ENCODE measurements at regions not wholly inside any gene's neighbourhood (a gene's known extent, or its start where the extent isn't known, plus 50 kb on each side); places are given as distances from the start of the nearest gene placed in this dataset.

GRCh38 chr3:13715961-13716360 lies 163.9 kb downstream of the WNT7A start:
- no peak for DNase-seq (ENCODE audit: low read depth)
- no peak overlapping the region for H3K4me3 ChIP-seq (ENCODE audit: low read depth, low read length)
- TF ChIP-seq, protein P1, sequence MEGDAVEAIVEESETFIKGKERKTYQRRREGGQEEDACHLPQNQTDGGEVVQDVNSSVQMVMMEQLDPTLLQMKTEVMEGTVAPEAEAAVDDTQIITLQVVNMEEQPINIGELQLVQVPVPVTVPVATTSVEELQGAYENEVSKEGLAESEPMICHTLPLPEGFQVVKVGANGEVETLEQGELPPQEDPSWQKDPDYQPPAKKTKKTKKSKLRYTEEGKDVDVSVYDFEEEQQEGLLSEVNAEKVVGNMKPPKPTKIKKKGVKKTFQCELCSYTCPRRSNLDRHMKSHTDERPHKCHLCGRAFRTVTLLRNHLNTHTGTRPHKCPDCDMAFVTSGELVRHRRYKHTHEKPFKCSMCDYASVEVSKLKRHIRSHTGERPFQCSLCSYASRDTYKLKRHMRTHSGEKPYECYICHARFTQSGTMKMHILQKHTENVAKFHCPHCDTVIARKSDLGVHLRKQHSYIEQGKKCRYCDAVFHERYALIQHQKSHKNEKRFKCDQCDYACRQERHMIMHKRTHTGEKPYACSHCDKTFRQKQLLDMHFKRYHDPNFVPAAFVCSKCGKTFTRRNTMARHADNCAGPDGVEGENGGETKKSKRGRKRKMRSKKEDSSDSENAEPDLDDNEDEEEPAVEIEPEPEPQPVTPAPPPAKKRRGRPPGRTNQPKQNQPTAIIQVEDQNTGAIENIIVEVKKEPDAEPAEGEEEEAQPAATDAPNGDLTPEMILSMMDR (IDR thresholded peaks at IDR 0.05; ENCODE audit: insufficient read depth, low read depth, low read length, missing control alignments) = no peak

- TF ChIP-seq, protein P1 (IDR thresholded peaks at IDR 0.05; ENCODE audit: insufficient read depth, low read depth, low read length, missing control alignments) = no peak
- DNase-seq (ENCODE audit: low read depth) = no peak
- no peak overlapping the region for H3K4me3 ChIP-seq (ENCODE audit: low read depth, low read length)
These were observed 164.5 kb downstream of the WNT7A start for GRCh38 chr3:13715167-13715954.

- DNase-seq (ENCODE audit: low read depth) = no peak
- TF ChIP-seq, protein P1 (IDR thresholded peaks at IDR 0.05; ENCODE audit: insufficient read depth, low read depth, low read length, missing control alignments) = no peak
- H3K4me3 ChIP-seq (ENCODE audit: low read depth, low read length) = no peak overlapping the region
These were observed 165.5 kb downstream of the FBLN2 start for GRCh38 chr3:13714251-13714916.

DNA sequence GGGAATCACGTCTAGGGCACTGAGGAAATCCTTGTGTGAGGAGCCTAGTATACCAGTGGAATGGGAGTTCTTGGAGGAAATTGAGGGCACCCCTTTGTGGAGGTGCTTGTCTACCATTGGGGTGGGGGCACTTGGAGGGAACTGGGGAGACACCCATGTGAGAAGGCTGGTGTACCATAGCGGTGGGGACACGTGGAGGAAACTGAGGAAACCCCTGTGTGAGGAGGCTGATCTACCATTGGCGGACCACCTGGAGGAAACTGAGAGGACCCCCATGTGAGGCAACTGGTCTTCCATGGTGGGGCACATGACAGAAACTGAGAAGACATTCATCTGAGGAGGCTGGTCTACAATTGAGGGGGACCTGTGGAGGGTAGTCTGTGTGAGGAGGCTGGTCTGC lies 164.5 kb downstream of the FBLN2 start:
- no peak overlapping the region for H3K4me3 ChIP-seq (ENCODE audit: low read depth, low read length)
- no peak for DNase-seq (ENCODE audit: low read depth)
- TF ChIP-seq, protein P1 (IDR thresholded peaks at IDR 0.05; ENCODE audit: insufficient read depth, low read depth, low read length, missing control alignments) = no peak

- TF ChIP-seq, protein P1 (IDR thresholded peaks at IDR 0.05; ENCODE audit: insufficient read depth, low read depth, low read length, missing control alignments) = no peak
- H3K4me3 ChIP-seq (ENCODE audit: low read depth, low read length) = no peak overlapping the region
- DNase-seq (ENCODE audit: low read depth) = no peak
These were observed 163.8 kb downstream of the FBLN2 start for GRCh38 chr3:13712682-13713180.

DNA sequence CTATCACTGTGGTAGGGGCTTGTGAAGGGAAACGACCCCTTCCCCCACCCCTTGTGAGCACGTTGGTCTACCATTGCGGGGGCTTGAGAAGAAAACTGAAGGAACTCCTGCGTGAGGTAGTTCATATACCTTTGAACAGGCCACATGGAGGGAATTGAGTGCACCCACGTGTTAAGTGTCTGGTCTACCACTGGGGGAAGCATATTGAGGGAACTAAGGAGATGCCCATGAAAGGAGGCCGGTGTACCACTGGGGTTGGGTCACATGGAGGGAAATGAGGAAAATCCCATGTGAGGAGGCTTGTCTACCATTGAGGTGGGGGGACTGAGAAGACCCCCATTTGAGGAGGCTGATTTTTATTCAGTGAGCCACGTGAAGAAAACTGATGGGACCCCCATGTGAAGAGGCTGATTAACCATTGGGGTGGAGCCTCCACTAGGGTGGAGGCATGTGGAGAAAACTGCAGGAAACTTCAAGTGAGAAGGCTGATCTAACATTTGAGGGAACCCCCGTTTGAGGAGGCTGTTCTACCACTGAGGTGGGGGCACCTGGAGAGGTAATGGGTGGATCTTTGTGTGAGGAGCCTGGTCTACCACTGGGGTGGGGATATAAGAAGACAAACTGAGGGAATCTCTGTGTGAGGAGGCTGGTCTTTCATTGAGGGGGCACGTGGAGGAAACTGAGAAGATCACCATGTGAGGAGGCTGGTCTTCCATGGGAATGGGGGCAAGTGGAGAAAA lies 163.2 kb downstream of the FBLN2 start:
- DNase-seq (ENCODE audit: low read depth) = no peak
- no peak overlapping the region for H3K4me3 ChIP-seq (ENCODE audit: low read depth, low read length)
- TF ChIP-seq, protein P1 (IDR thresholded peaks at IDR 0.05; ENCODE audit: insufficient read depth, low read depth, low read length, missing control alignments) = no peak

Data from GM12865 (cell line).